GM20000 (cell line): ENCODE measurements at regions not wholly inside any gene's neighbourhood (a gene's known extent, or its start where the extent isn't known, plus 50 kb on each side); places are given as distances from the start of the nearest gene placed in this dataset.

Experiments used
- DNase-seq: peaks from one replicate; pipeline ENCODE4 v3.0.0; 2012; ENCODE audit warnings: low spot score
- TF ChIP-seq, protein P1 (sequence below): IDR thresholded peaks from 2 replicates; pipeline ENCODE4 v1.5.1; 2012; ENCODE audit warnings: mild to moderate bottlenecking, control low read depth; ENCODE audit errors: extremely low read depth, missing control alignments

- DNase-seq = no peak
- TF ChIP-seq, protein P1, sequence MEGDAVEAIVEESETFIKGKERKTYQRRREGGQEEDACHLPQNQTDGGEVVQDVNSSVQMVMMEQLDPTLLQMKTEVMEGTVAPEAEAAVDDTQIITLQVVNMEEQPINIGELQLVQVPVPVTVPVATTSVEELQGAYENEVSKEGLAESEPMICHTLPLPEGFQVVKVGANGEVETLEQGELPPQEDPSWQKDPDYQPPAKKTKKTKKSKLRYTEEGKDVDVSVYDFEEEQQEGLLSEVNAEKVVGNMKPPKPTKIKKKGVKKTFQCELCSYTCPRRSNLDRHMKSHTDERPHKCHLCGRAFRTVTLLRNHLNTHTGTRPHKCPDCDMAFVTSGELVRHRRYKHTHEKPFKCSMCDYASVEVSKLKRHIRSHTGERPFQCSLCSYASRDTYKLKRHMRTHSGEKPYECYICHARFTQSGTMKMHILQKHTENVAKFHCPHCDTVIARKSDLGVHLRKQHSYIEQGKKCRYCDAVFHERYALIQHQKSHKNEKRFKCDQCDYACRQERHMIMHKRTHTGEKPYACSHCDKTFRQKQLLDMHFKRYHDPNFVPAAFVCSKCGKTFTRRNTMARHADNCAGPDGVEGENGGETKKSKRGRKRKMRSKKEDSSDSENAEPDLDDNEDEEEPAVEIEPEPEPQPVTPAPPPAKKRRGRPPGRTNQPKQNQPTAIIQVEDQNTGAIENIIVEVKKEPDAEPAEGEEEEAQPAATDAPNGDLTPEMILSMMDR = no peak
Observed at GRCh38 chr4:63898961-63899360, 510.3 kb downstream of the TECRL start.

DNA sequence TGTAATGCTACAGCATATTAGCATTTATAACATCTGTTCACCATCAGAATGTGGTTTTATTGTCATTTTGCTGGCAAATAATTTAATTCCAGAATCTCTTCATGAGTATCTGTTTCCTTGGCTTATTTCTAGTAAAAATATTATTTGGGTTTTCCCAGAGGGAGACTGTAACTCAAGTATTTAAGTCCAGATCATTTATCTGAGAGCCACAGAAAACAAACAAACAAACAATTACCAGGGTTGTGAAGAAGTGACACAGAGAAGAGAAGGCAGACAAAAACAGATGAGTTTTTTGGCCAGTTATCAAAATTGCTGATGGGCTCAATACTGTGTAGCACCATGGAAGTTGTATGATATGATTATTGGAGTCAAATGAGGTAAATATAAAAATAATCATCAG is 515.1 kb downstream of the TECRL start:
- DNase-seq = no peak
- TF ChIP-seq, protein P1 = no peak

GRCh38 chr4:63869370-63869769 is 539.9 kb downstream of the TECRL start:
- TF ChIP-seq, protein P1 = no peak
- DNase-seq = no peak

GRCh38 chr4:63851496-63851895 is 557.8 kb downstream of the TECRL start:
- DNase-seq = no peak
- TF ChIP-seq, protein P1 = no peak

GRCh38 chr4:63841266-63841665 is 568.0 kb downstream of the TECRL start:
- TF ChIP-seq, protein P1 = no peak
- no peak for DNase-seq

DNA sequence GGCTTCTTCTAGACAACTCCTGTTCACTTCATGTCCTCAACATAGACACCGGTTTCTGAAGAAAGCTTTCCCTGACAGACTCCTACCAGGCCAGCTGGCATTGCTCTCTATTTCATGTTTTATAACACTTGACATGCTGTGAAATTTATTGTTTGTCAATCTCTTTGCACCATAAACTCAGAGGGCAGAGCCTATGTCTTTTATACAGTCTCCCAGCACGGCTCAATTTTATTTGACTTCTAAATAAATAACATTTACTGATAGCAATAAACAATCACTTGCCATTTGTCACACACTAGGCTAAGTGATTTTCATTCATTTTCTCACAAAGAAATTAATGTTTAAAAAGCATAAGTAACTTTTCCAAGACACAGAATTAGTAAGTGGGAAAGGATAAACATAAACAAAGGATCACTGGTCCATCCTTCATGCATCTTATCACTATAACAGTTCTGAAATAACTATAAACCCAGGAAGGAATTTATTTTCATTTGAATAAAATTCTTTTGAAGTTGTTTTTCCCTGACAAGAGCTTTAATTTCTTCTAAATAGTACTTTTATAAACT is 577.6 kb downstream of the TECRL start:
- DNase-seq = no peak
- TF ChIP-seq, protein P1 = no peak

- TF ChIP-seq, protein P1 = no peak
- DNase-seq = no peak
Observed at GRCh38 chr4:63817196-63817865, 591.9 kb downstream of the TECRL start.
